Gastrocnemius medialis (tissue), 4 donors: ENCODE measurements at regions not wholly inside any gene's neighbourhood (a gene's known extent, or its start where the extent isn't known, plus 50 kb on each side); places are given as distances from the start of the nearest gene placed in this dataset.

Experiments
- ATAC-seq, 2 donors: fragments of 150-250 bp; one replicate each; pipeline ENCODE4 v1.9.1; 2016
- DNase-seq, 2 donors: peaks; one replicate each; pipeline ENCODE4 v3.0.0-alpha.2; 2019
- H3K27ac ChIP-seq, 4 donors: fragments of 200-600 bp; sonication (generic); 1 replicate in 1 of 4; 2 replicates in 3 of 4; pipeline ENCODE4 v1.5.1; 2016 to 2018; ENCODE audit warnings: mild to moderate bottlenecking in 2 of 4, moderate library complexity in 1 of 4
- H3K27me3 ChIP-seq, 3 donors: fragments of 200-600 bp; sonication (generic) in 2 of 3; 1 replicate in 1 of 3; 2 replicates in 2 of 3; pipeline versions ENCODE4 v1.5.1 to v1.6.0; 2016 to 2019; ENCODE audit warnings: mild to moderate bottlenecking in 1 of 3, moderate library complexity in 1 of 3
- H3K36me3 ChIP-seq, 2 donors: fragments of 200-600 bp; sonication (generic) in 1 of 2; one replicate each; pipeline ENCODE4 v1.5.1; 2017 to 2018
- H3K4me1 ChIP-seq, 2 donors: fragments of 200-600 bp; sonication (generic) in 1 of 2; one replicate each; pipeline ENCODE4 v1.5.1; 2016 to 2017; ENCODE audit warnings: mild to moderate bottlenecking in 2 of 2
- H3K4me3 ChIP-seq, 4 donors: fragments of 200-600 bp; sonication (generic) in 3 of 4; 1 replicate in 1 of 4; 2 replicates in 3 of 4; pipeline ENCODE4 v1.5.1; 2016 to 2019; ENCODE audit warnings: mild to moderate bottlenecking in 2 of 4
- H3K9me3 ChIP-seq, 3 donors: fragments of 200-600 bp; sonication (generic) in 2 of 3; 1 replicate in 1 of 3; 2 replicates in 2 of 3; pipeline ENCODE4 v1.5.1; 2016 to 2019
- CTCF ChIP-seq, 5 experiments: fragments of 450-650 bp in 3 of 5; fragments of 200-600 bp in 2 of 5; sonication (generic) in 2 of 5; IDR thresholded peaks in 4 of 5; conservative IDR thresholded peaks in 1 of 5; 1 replicate in 4 of 5; 2 replicates in 1 of 5; pipeline ENCODE4 v1.5.1; 2016 to 2019; ENCODE audit warnings: antibody characterized with exemption in 5 of 5, mild to moderate bottlenecking in 3 of 5, moderate library complexity in 3 of 5
- POLR2A ChIP-seq, 2 donors: fragments of 450-650 bp; IDR thresholded peaks; one replicate each; pipeline ENCODE4 v1.6.1; 2017; ENCODE audit warnings: antibody characterized with exemption in 2 of 2, mild to moderate bottlenecking in 2 of 2, moderate library complexity in 2 of 2
- in situ Hi-C, 4 donors: fragments of 200-750 bp; cut with MboI; loops; one replicate each; pipeline versions ENCODE4 v1.15.0 to v1.8.0; 2017; ENCODE audit warnings: low sequenced_read_pairs in 4 of 4
- intact Hi-C: fragments of 100-400 bp; cut with DNase I; formaldehyde crosslinking; loops from one replicate; pipeline ENCODE4 v1.15.1; 2023; ENCODE audit warnings: low total_unique reads

GRCh38 chr5:4642525-4642924, 497.6 kb upstream of the ADAMTS16 start:
- Histone ChIP-seq H3K9me3 (no peaks in the 10 kb centered on the region), H3K4me1 (no peaks in the 10 kb centered on the region), H3K4me3 (no peak overlapping the region), H3K27me3 (no peaks in the 10 kb centered on the region), H3K27ac (no peak overlapping the region), H3K36me3 (no peaks in the 10 kb centered on the region)
- no peak for TF ChIP-seq CTCF (IDR thresholded peaks at IDR 0.05 in 4 of 5, conservative IDR thresholded peaks at IDR 0.05 in 1 of 5)
- no peak for TF ChIP-seq POLR2A (IDR thresholded peaks at IDR 0.05)
- intact Hi-C loops: no loop called here
- in situ Hi-C loops: no loop called here
- no peak for ATAC-seq
- no peak for DNase-seq

GRCh38 chr5:4643190-4643589, 496.9 kb upstream of the ADAMTS16 start:
- H3K4me3 ChIP-seq: no peak overlapping the region
- no peak for DNase-seq
- H3K27me3 ChIP-seq: no peaks in the 10 kb centered on the region
- H3K9me3 ChIP-seq: no peaks in the 10 kb centered on the region
- no peaks in the 10 kb centered on the region for H3K4me1 ChIP-seq
- no peak overlapping the region for H3K27ac ChIP-seq
- in situ Hi-C loops: no loop called here
- no peaks in the 10 kb centered on the region for H3K36me3 ChIP-seq
- no peak for TF ChIP-seq CTCF (IDR thresholded peaks at IDR 0.05 in 4 of 5, conservative IDR thresholded peaks at IDR 0.05 in 1 of 5)
- no peak for TF ChIP-seq POLR2A (IDR thresholded peaks at IDR 0.05)
- intact Hi-C loops: no loop called here
- no peak for ATAC-seq

- intact Hi-C loops (no loop called here), in situ Hi-C loops (no loop called here)
- TF ChIP-seq POLR2A (IDR thresholded peaks at IDR 0.05) (no peak), CTCF (IDR thresholded peaks at IDR 0.05 in 4 of 5, conservative IDR thresholded peaks at IDR 0.05 in 1 of 5) (no peak)
- Histone ChIP-seq H3K4me1 (no peaks in the 10 kb centered on the region), H3K4me3 (no peak overlapping the region), H3K36me3 (no peaks in the 10 kb centered on the region), H3K9me3 (no peaks in the 10 kb centered on the region), H3K27me3 (no peaks in the 10 kb centered on the region), H3K27ac (no peak overlapping the region)
- no peak for DNase-seq
- ATAC-seq: no peak
Observed at GRCh38 chr5:4643960-4644359, 496.2 kb upstream of the ADAMTS16 start.

- in situ Hi-C loops: no loop called here
- Histone ChIP-seq H3K9me3 (no peaks in the 10 kb centered on the region), H3K36me3 (no peaks in the 10 kb centered on the region), H3K4me3 (no peak overlapping the region), H3K27me3 (no peaks in the 10 kb centered on the region), H3K27ac (no peak overlapping the region), H3K4me1 (no peaks in the 10 kb centered on the region)
- intact Hi-C loops: no loop called here
- no peak for TF ChIP-seq POLR2A (IDR thresholded peaks at IDR 0.05)
- no peak for TF ChIP-seq CTCF (IDR thresholded peaks at IDR 0.05 in 4 of 5, conservative IDR thresholded peaks at IDR 0.05 in 1 of 5)
- DNase-seq (no peak), ATAC-seq (no peak)
Observed at GRCh38 chr5:4646715-4647375, 493.3 kb upstream of the ADAMTS16 start.

GRCh38 chr5:4647955-4648354, 492.2 kb upstream of the ADAMTS16 start:
- Histone ChIP-seq H3K27me3 (no peaks in the 10 kb centered on the region), H3K4me1 (no peaks in the 10 kb centered on the region), H3K36me3 (no peaks in the 10 kb centered on the region), H3K27ac (no peak overlapping the region), H3K4me3 (no peak overlapping the region), H3K9me3 (no peaks in the 10 kb centered on the region)
- intact Hi-C loops (no loop called here), in situ Hi-C loops (no loop called here)
- no peak for ATAC-seq
- no peak for DNase-seq
- TF ChIP-seq CTCF (IDR thresholded peaks at IDR 0.05 in 4 of 5, conservative IDR thresholded peaks at IDR 0.05 in 1 of 5): no peak
- no peak for TF ChIP-seq POLR2A (IDR thresholded peaks at IDR 0.05)
